CD4-positive, alpha-beta T cell treated with Interleukin-17A for 1 hour (primary cell): ENCODE measurements at regions not wholly inside any gene's neighbourhood (a gene's known extent, or its start where the extent isn't known, plus 50 kb on each side); places are given as distances from the start of the nearest gene placed in this dataset.
"Not testable (repeated sequence)": the region's sequence is repeated elsewhere in the genome, so short reads cannot be mapped to it uniquely, and the experiment has no call there.

ENCODE experiments used
- DNase-seq: peaks from one replicate; pipeline ENCODE4 v3.0.0-alpha.2; 2020

GRCh38 chr1:146630302-146630701, 307.8 kb upstream of the NBPF12 start:
- DNase-seq: not testable (repeated sequence)

- not testable (repeated sequence) for DNase-seq
These were observed 319.5 kb upstream of the NBPF12 start for GRCh38 chr1:146618582-146618981.

- DNase-seq: not testable (repeated sequence)
These were observed 333.4 kb upstream of the NBPF12 start for GRCh38 chr1:146604681-146605080.

GRCh38 chr1:146600720-146601307, 337.3 kb upstream of the NBPF12 start:
- DNase-seq: not testable (repeated sequence)

- DNase-seq: not testable (repeated sequence)
These were observed 338.2 kb upstream of the NBPF12 start for GRCh38 chr1:146599906-146600305.

GRCh38 chr1:146581229-146581628, 352.4 kb upstream of the NOTCH2NLA start:
- DNase-seq: not testable (repeated sequence)

GRCh38 chr1:146567541-146567940, 338.7 kb upstream of the NOTCH2NLA start:
- DNase-seq: not testable (repeated sequence)

GRCh38 chr1:146558032-146558431, 329.2 kb upstream of the NOTCH2NLA start:
- DNase-seq: not testable (repeated sequence)

- not testable (repeated sequence) for DNase-seq
These were observed 327.6 kb upstream of the NOTCH2NLA start for GRCh38 chr1:146556405-146556804.

GRCh38 chr1:146552414-146552813, 323.6 kb upstream of the NOTCH2NLA start:
- not testable (repeated sequence) for DNase-seq

GRCh38 chr1:146548684-146549083, 319.9 kb upstream of the NOTCH2NLA start:
- DNase-seq: not testable (repeated sequence)

GRCh38 chr1:146546189-146546588, 317.4 kb upstream of the NOTCH2NLA start:
- not testable (repeated sequence) for DNase-seq

GRCh38 chr1:146537775-146538373, 309.1 kb upstream of the NOTCH2NLA start:
- DNase-seq: not testable (repeated sequence)

GRCh38 chr1:146536028-146536427, 307.2 kb upstream of the NOTCH2NLA start:
- DNase-seq: not testable (repeated sequence)

- DNase-seq: not testable (repeated sequence)
These were observed 306.8 kb upstream of the NOTCH2NLA start for GRCh38 chr1:146535575-146535974.

GRCh38 chr1:146530958-146531357, 302.1 kb upstream of the NOTCH2NLA start:
- DNase-seq: not testable (repeated sequence)

GRCh38 chr1:146522812-146523211, 294.0 kb upstream of the NOTCH2NLA start:
- not testable (repeated sequence) for DNase-seq

GRCh38 chr1:146522345-146522744, 293.5 kb upstream of the NOTCH2NLA start:
- DNase-seq: not testable (repeated sequence)

GRCh38 chr1:146521804-146522203, 293.0 kb upstream of the NOTCH2NLA start:
- not testable (repeated sequence) for DNase-seq

- DNase-seq: not testable (repeated sequence)
These were observed 284.9 kb upstream of the NOTCH2NLA start for GRCh38 chr1:146513754-146514153.

- DNase-seq: not testable (repeated sequence)
These were observed 282.4 kb upstream of the NOTCH2NLA start for GRCh38 chr1:146511047-146511777.

GRCh38 chr1:146510248-146510983, 281.6 kb upstream of the NOTCH2NLA start:
- not testable (repeated sequence) for DNase-seq

- not testable (repeated sequence) for DNase-seq
These were observed 275.3 kb upstream of the NOTCH2NLA start for GRCh38 chr1:146504121-146504520.
